Naive thymus-derived CD8-positive, alpha-beta T cell (primary cell): ENCODE measurements at regions not wholly inside any gene's neighbourhood (a gene's known extent, or its start where the extent isn't known, plus 50 kb on each side); places are given as distances from the start of the nearest gene placed in this dataset.
"Not testable (repeated sequence)": the region's sequence is repeated elsewhere in the genome, so short reads cannot be mapped to it uniquely, and the experiment has no call there.

Experiments
- ATAC-seq, 2 donors: fragments of 150-1000 bp; cut with Tn5 transposase in 1 of 2; sonication (Bioruptor Pico), chemical (Tn5 transposase) in 1 of 2; 1 replicate in 1 of 2; 2 replicates in 1 of 2; pipeline ENCODE4 v1.10.0; 2021; ENCODE audit warnings: mild to moderate bottlenecking in 2 of 2, moderate library complexity in 2 of 2
- POLR2A ChIA-PET: fragments of 350-600 bp; sonication (Branson Sonifier 250); formaldehyde crosslinking; loops from one replicate; lab custom pipeline; 2021; ENCODE audit warnings: antibody characterized with exemption; lab: Charles Lee
- DNase-seq, 10 donors: peaks; one replicate each; pipeline versions ENCODE4 v3.0.0 to v3.0.0-alpha.2; 2020 to 2022
- H3K27ac Mint-ChIP-seq, 10 donors: one replicate each; pipeline ENCODE4 v1.8.0; 2020 to 2022; ENCODE audit warnings: mild to moderate bottlenecking in 10 of 10, mixed read lengths in 10 of 10, moderate library complexity in 4 of 10, inconsistent platforms in 1 of 10
- H3K27me3 Mint-ChIP-seq, 5 donors: one replicate each; pipeline ENCODE4 v1.8.0; 2021 to 2022; ENCODE audit warnings: mixed read lengths in 5 of 5
- H3K36me3 Mint-ChIP-seq, 3 donors: one replicate each; pipeline ENCODE4 v1.8.0; 2020 to 2022; ENCODE audit warnings: mixed read lengths in 3 of 3, mild to moderate bottlenecking in 2 of 3, inconsistent platforms in 1 of 3
- H3K4me1 Mint-ChIP-seq, 4 donors: one replicate each; pipeline ENCODE4 v1.8.0; 2021 to 2022; ENCODE audit warnings: mixed read lengths in 4 of 4
- H3K4me3 Mint-ChIP-seq, 10 donors: one replicate each; pipeline ENCODE4 v1.8.0; 2020 to 2022; ENCODE audit warnings: mild to moderate bottlenecking in 10 of 10, mixed read lengths in 10 of 10, moderate library complexity in 6 of 10, inconsistent platforms in 1 of 10
- H3K9me3 Mint-ChIP-seq, 9 donors: one replicate each; pipeline ENCODE4 v1.8.0; 2020 to 2022; ENCODE audit warnings: mixed read lengths in 9 of 9, mild to moderate bottlenecking in 3 of 9, inconsistent platforms in 1 of 9, moderate library complexity in 1 of 9

GRCh38 chr9:111113712-111114111, 75.4 kb upstream of the LPAR1 start:
- POLR2A ChIA-PET = no interaction called here
- ATAC-seq = no peak
- Mint-ChIP-seq H3K36me3 (no peaks in the 10 kb centered on the region), H3K27ac (no peak overlapping the region), H3K4me1 (no peaks in the 10 kb centered on the region), H3K27me3 (peaks cover 0 to 4% (median 0%) of the 10 kb centered on the region in 5 donors), H3K9me3 (peaks cover 0 to 3% (median 0%) of the 10 kb centered on the region in 9 donors), H3K4me3 (no peak overlapping the region)
- no peak for DNase-seq

- Mint-ChIP-seq H3K4me3 (no peak overlapping the region), H3K27ac (no peak overlapping the region), H3K9me3 (peaks cover 0 to 3% (median 0%) of the 10 kb centered on the region in 9 donors), H3K36me3 (no peaks in the 10 kb centered on the region), H3K4me1 (no peaks in the 10 kb centered on the region), H3K27me3 (peaks cover 0 to 4% (median 0%) of the 10 kb centered on the region in 5 donors)
- no peak for DNase-seq
- POLR2A ChIA-PET = no interaction called here
- ATAC-seq = no peak
Observed at GRCh38 chr9:111110805-111111204, 72.5 kb upstream of the LPAR1 start.

- ATAC-seq (no peak), DNase-seq (no peak)
- Mint-ChIP-seq H3K9me3 (peaks cover 0 to under 1% (median 0%) of the 10 kb centered on the region in 9 donors), H3K4me3 (no peak overlapping the region), H3K27ac (no peak overlapping the region), H3K4me1 (no peaks in the 10 kb centered on the region), H3K27me3 (peaks cover 0 to 4% (median 0%) of the 10 kb centered on the region in 5 donors), H3K36me3 (no peaks in the 10 kb centered on the region)
- POLR2A ChIA-PET = no interaction called here
Observed at GRCh38 chr9:111108946-111109345, 70.7 kb upstream of the LPAR1 start.

- Mint-ChIP-seq H3K9me3 (no peaks in the 10 kb centered on the region), H3K4me1 (no peaks in the 10 kb centered on the region), H3K36me3 (no peaks in the 10 kb centered on the region), H3K27me3 (peaks cover 0 to 2% (median 0%) of the 10 kb centered on the region in 5 donors), H3K27ac (no peak overlapping the region), H3K4me3 (no peak overlapping the region)
- ATAC-seq = no peak
- DNase-seq = no peak
- POLR2A ChIA-PET = no interaction called here
Observed at GRCh38 chr9:111107141-111107540, 68.9 kb upstream of the LPAR1 start.

- Mint-ChIP-seq H3K27me3 (peaks cover 0 to 2% (median 0%) of the 10 kb centered on the region in 5 donors), H3K36me3 (no peaks in the 10 kb centered on the region), H3K4me1 (no peaks in the 10 kb centered on the region), H3K9me3 (no peaks in the 10 kb centered on the region), H3K4me3 (no peak overlapping the region), H3K27ac (no peak overlapping the region)
- DNase-seq (no peak), ATAC-seq (no peak)
- POLR2A ChIA-PET = no interaction called here
Observed at GRCh38 chr9:111106202-111106601, 67.9 kb upstream of the LPAR1 start.

- POLR2A ChIA-PET = no interaction called here
Observed at GRCh38 chr9:111102793-111103464, 64.7 kb upstream of the LPAR1 start.

GRCh38 chr9:111099199-111100008, 61.1 kb upstream of the LPAR1 start:
- H3K36me3 Mint-ChIP-seq = no peaks in the 10 kb centered on the region
- H3K4me1 Mint-ChIP-seq = no peaks in the 10 kb centered on the region
- H3K9me3 Mint-ChIP-seq = peaks cover 0 to 2% (median 0%) of the 10 kb centered on the region in 9 donors

More at GRCh38 chr9:111102793-111103464, 64.7 kb upstream of the LPAR1 start:
- Mint-ChIP-seq H3K4me3 (no peak overlapping the region), H3K27ac (no peak overlapping the region), H3K4me1 (no peaks in the 10 kb centered on the region), H3K36me3 (no peaks in the 10 kb centered on the region), H3K9me3 (peaks cover 0 to 2% (median 0%) of the 10 kb centered on the region in 9 donors), H3K27me3 (no peaks in the 10 kb centered on the region)
- DNase-seq (no peak), ATAC-seq (no peak)

GRCh38 chr9:111098093-111098492, 59.8 kb upstream of the LPAR1 start:
- Mint-ChIP-seq H3K4me1 (no peaks in the 10 kb centered on the region), H3K4me3 (no peak overlapping the region), H3K9me3 (peaks cover 0 to 2% (median 0%) of the 10 kb centered on the region in 9 donors), H3K36me3 (no peaks in the 10 kb centered on the region), H3K27ac (no peak overlapping the region), H3K27me3 (peaks cover 0 to 2% (median 0%) of the 10 kb centered on the region in 5 donors)
- ATAC-seq (no peak), DNase-seq (no peak)
- POLR2A ChIA-PET = no interaction called here

More at GRCh38 chr9:111099199-111100008, 61.1 kb upstream of the LPAR1 start:
- Mint-ChIP-seq H3K27me3 (no peaks in the 10 kb centered on the region), H3K27ac (no peak overlapping the region), H3K4me3 (no peak overlapping the region)
- ATAC-seq = no peak
- POLR2A ChIA-PET = no interaction called here
- DNase-seq = no peak

GRCh38 chr9:111096051-111096450, 57.8 kb upstream of the LPAR1 start:
- H3K9me3 Mint-ChIP-seq = peaks cover 0 to 2% (median 0%) of the 10 kb centered on the region in 9 donors
- POLR2A ChIA-PET = no interaction called here
- H3K27ac Mint-ChIP-seq = no peak overlapping the region
- no peak overlapping the region for H3K4me3 Mint-ChIP-seq
- H3K27me3 Mint-ChIP-seq = peaks cover 0 to 7% (median 0%) of the 10 kb centered on the region in 5 donors
- DNase-seq (no peak), ATAC-seq (no peak)
- no peaks in the 10 kb centered on the region for H3K36me3 Mint-ChIP-seq
- H3K4me1 Mint-ChIP-seq = no peaks in the 10 kb centered on the region

- Mint-ChIP-seq H3K27ac (no peak overlapping the region), H3K4me3 (no peak overlapping the region), H3K4me1 (no peaks in the 10 kb centered on the region), H3K9me3 (peaks cover 0 to 6% (median 0%) of the 10 kb centered on the region in 9 donors), H3K36me3 (no peaks in the 10 kb centered on the region), H3K27me3 (peaks cover 0 to 7% (median 0%) of the 10 kb centered on the region in 5 donors)
- no peak for DNase-seq
- POLR2A ChIA-PET = no interaction called here
- no peak for ATAC-seq
Observed at GRCh38 chr9:111095441-111095840, 57.2 kb upstream of the LPAR1 start.

- peaks cover 0 to 6% (median 0%) of the 10 kb centered on the region in 9 donors for H3K9me3 Mint-ChIP-seq
- POLR2A ChIA-PET = no interaction called here
- H3K27ac Mint-ChIP-seq = no peak overlapping the region
- H3K4me1 Mint-ChIP-seq = no peaks in the 10 kb centered on the region
- DNase-seq (no peak), ATAC-seq (no peak)
- no peaks in the 10 kb centered on the region for H3K36me3 Mint-ChIP-seq
- peaks cover 0 to 7% (median 0%) of the 10 kb centered on the region in 5 donors for H3K27me3 Mint-ChIP-seq
- no peak overlapping the region for H3K4me3 Mint-ChIP-seq
Observed at GRCh38 chr9:111094958-111095357, 56.7 kb upstream of the LPAR1 start.

GRCh38 chr9:111094433-111094924, 56.2 kb upstream of the LPAR1 start:
- peaks cover 0 to 7% (median 0%) of the 10 kb centered on the region in 5 donors for H3K27me3 Mint-ChIP-seq
- POLR2A ChIA-PET = no interaction called here
- no peak overlapping the region for H3K4me3 Mint-ChIP-seq
- no peak for ATAC-seq
- DNase-seq = no peak
- H3K36me3 Mint-ChIP-seq = no peaks in the 10 kb centered on the region
- H3K4me1 Mint-ChIP-seq = no peaks in the 10 kb centered on the region
- H3K27ac Mint-ChIP-seq = no peak overlapping the region
- H3K9me3 Mint-ChIP-seq = peaks cover 0 to 6% (median 0%) of the 10 kb centered on the region in 9 donors

- H3K4me1 Mint-ChIP-seq, H3K27ac Mint-ChIP-seq, H3K36me3 Mint-ChIP-seq, DNase-seq, H3K4me3 Mint-ChIP-seq, H3K27me3 Mint-ChIP-seq, ATAC-seq, POLR2A ChIA-PET: not testable (repeated sequence)
- peaks cover 5 to 15% (median 12%) of the 10 kb centered on the region in 9 donors for H3K9me3 Mint-ChIP-seq
Observed at GRCh38 chr9:111092167-111092566, 53.9 kb upstream of the LPAR1 start.
